HG03064 (cell line): ENCODE measurements at regions not wholly inside any gene's neighbourhood (a gene's known extent, or its start where the extent isn't known, plus 50 kb on each side); places are given as distances from the start of the nearest gene placed in this dataset.
"Not testable (repeated sequence)": the region's sequence is repeated elsewhere in the genome, so short reads cannot be mapped to it uniquely, and the experiment has no call there.

ENCODE experiments used
- ATAC-seq: cut with Tn5 transposase; IDR thresholded peaks from one replicate; pipeline ENCODE4 v1.9.1; 2021; ENCODE audit warnings: low read depth; ENCODE audit not compliant: unreplicated experiment

- ATAC-seq: no peak
Observed at GRCh38 chr11:134949121-134950090, 537.4 kb upstream of the B3GAT1 start.

GRCh38 chr11:134947556-134947955 lies 535.5 kb upstream of the B3GAT1 start:
- ATAC-seq: no peak

GRCh38 chr11:134945993-134946392 lies 534.0 kb upstream of the B3GAT1 start:
- no peak for ATAC-seq

- no peak for ATAC-seq
Observed at GRCh38 chr11:134944986-134945385, 532.9 kb upstream of the B3GAT1 start.

- ATAC-seq: no peak
Observed at GRCh38 chr11:134944131-134944530, 532.1 kb upstream of the B3GAT1 start.

GRCh38 chr11:134943544-134943943 lies 531.5 kb upstream of the B3GAT1 start:
- ATAC-seq: no peak

- ATAC-seq: no peak
Observed at GRCh38 chr11:134942681-134943080, 530.6 kb upstream of the B3GAT1 start.

- ATAC-seq: not testable (repeated sequence)
Observed at GRCh38 chr11:134941936-134942600, 530.0 kb upstream of the B3GAT1 start.

- no peak for ATAC-seq
Observed at GRCh38 chr11:134941326-134941725, 529.3 kb upstream of the B3GAT1 start.

- no peak for ATAC-seq
Observed at GRCh38 chr11:134940441-134941126, 528.5 kb upstream of the B3GAT1 start.

- no peak for ATAC-seq
Observed at GRCh38 chr11:134939905-134940304, 527.9 kb upstream of the B3GAT1 start.

- ATAC-seq: no peak
Observed at GRCh38 chr11:134939031-134939430, 527.0 kb upstream of the B3GAT1 start.

- no peak for ATAC-seq
Observed at GRCh38 chr11:134938212-134938611, 526.2 kb upstream of the B3GAT1 start.

GRCh38 chr11:134937193-134937592 lies 525.2 kb upstream of the B3GAT1 start:
- ATAC-seq: not testable (repeated sequence)

GRCh38 chr11:134932761-134933160 lies 520.7 kb upstream of the B3GAT1 start:
- ATAC-seq: no peak

- ATAC-seq: no peak
Observed at GRCh38 chr11:134925432-134925831, 513.4 kb upstream of the B3GAT1 start.

GRCh38 chr11:134923441-134923840 lies 511.4 kb upstream of the B3GAT1 start:
- ATAC-seq: no peak

GRCh38 chr11:134921938-134922337 lies 509.9 kb upstream of the B3GAT1 start:
- no peak for ATAC-seq

- ATAC-seq: no peak
Observed at GRCh38 chr11:134920851-134921608, 509.0 kb upstream of the B3GAT1 start.

- ATAC-seq: no peak
Observed at GRCh38 chr11:134916421-134917213, 504.6 kb upstream of the B3GAT1 start.
